Fibroblast of the aortic adventitia (primary cell): ENCODE measurements at regions not wholly inside any gene's neighbourhood (a gene's known extent, or its start where the extent isn't known, plus 50 kb on each side); places are given as distances from the start of the nearest gene placed in this dataset.

Source experiments
- DNase-seq: peaks from one replicate; pipeline ENCODE4 v3.0.0-alpha.2; 2010; ENCODE audit warnings: low read depth
- H3K4me3 ChIP-seq: 2 replicates; pipeline ENCODE4 v1.5.1; 2011; ENCODE audit warnings: low read depth, mild to moderate bottlenecking, control low read depth, low read length, moderate library complexity
- TF ChIP-seq, protein P1 (sequence below): IDR thresholded peaks from 2 replicates; pipeline ENCODE4 v1.5.1; 2011; ENCODE audit warnings: mild to moderate bottlenecking, low read length, control low read depth, inconsistent platforms; ENCODE audit not compliant: insufficient read depth

DNA sequence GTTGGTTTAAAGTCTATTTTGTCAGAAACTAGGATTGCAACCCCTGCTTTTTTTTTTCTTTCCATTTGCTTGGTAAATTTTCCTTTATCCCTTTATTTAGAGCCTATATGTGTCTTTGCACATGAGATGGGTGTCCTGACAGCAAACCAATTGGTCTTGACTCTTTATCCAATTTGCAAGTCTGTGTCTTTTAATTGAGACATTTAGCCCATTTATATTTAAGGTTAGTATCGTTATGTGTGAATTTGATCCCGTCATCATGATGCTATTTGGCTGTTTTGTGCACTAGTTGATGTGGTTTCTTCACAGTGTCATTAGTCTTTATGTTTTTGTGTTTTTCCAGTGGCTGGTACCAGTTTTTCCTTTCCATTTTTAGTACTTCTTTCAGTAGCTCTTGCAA lies 127.7 kb upstream of the ZNF267 start:
- no peak overlapping the region for H3K4me3 ChIP-seq
- no peak for DNase-seq
- TF ChIP-seq, protein P1, sequence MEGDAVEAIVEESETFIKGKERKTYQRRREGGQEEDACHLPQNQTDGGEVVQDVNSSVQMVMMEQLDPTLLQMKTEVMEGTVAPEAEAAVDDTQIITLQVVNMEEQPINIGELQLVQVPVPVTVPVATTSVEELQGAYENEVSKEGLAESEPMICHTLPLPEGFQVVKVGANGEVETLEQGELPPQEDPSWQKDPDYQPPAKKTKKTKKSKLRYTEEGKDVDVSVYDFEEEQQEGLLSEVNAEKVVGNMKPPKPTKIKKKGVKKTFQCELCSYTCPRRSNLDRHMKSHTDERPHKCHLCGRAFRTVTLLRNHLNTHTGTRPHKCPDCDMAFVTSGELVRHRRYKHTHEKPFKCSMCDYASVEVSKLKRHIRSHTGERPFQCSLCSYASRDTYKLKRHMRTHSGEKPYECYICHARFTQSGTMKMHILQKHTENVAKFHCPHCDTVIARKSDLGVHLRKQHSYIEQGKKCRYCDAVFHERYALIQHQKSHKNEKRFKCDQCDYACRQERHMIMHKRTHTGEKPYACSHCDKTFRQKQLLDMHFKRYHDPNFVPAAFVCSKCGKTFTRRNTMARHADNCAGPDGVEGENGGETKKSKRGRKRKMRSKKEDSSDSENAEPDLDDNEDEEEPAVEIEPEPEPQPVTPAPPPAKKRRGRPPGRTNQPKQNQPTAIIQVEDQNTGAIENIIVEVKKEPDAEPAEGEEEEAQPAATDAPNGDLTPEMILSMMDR, result no peak

DNA sequence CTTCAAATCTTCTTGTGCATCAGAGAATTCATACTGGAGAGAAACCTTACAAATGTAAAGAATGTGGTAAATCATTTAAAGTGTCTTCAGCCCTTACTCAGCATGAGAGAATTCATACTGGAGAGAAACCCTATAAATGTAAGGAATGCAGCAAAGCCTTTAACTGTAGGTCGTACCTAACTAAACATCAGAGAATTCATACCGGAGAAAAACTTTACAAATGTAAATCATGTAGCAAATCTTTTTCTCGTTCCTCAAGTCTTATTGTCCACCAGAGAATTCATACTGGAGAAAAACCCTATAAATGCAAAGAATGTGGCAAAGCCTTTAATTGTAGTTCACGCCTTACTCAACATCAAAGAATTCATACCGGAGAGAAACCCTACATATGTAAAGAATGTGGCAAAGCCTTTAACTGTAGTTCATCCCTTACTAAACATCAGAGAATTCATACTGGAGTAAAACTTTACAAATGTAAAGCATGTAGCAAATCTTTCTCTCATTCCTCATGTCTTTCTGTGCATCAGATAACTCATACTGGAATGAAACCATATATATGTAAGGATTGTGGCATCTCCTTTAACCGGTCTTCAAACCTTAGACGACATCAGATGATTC lies 118.5 kb upstream of the ZNF267 start:
- no peak for DNase-seq
- TF ChIP-seq, protein P1, result no peak
- no peak overlapping the region for H3K4me3 ChIP-seq

DNA sequence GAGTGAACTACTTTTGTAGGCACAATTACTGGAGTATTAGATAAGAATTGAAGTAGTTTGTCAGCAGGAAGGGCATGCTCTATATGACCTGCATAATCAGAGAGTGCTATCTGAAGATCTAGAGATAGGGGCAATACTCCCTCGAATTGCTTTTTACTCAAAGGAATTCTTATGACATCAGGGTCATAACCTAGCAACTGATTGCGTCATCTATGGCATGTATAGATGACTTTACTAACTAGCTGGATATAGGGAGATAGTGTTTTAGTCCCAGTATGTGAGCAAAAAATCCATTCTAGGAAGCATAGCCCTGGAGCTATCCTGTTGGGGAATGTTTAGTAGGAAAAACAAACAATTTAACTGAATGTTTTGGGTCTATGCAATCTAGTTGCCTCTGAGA lies 109.5 kb upstream of the ZNF267 start:
- H3K4me3 ChIP-seq, result no peak overlapping the region
- TF ChIP-seq, protein P1, result no peak
- DNase-seq, result no peak

DNA sequence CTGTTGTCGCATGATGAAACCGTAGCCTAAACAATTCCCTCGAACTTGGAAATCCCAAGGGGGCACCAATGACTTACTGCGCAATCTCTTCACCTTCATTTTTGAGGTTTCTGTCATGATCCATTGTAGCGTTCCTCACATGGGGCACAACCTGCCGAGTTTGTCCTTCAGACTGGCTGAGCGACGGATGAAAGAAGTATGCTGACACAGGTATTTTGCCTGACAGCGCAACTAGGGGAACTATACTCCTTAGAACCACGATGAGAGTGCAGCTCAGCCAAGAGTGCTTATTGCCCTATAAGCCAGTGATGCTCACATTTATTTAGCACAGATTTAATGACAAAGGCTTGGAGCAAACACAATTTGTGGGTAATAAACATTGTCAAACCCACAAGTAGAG lies 106.3 kb upstream of the ZNF267 start:
- DNase-seq, result no peak
- H3K4me3 ChIP-seq, result no peak overlapping the region
- TF ChIP-seq, protein P1, result no peak

DNA sequence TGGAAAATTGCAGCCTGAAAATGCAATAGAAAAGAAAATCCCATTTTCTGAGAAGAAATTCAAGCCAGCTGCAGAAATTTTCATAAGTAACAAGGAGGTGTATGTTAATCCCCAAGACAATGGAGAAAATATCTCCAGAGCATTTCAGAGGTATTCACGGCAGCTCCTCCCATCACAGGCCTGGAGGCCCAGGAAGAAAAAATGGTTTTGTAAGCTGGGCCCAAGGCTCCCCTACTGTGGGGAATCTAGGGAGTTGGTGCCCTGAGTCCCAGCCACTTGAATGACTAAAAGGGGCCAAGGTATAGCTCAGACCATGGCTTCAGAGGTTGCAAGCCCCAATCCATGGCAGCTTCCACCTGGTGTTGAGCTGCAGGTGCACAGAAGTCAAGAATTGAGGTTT lies 93.3 kb upstream of the ZNF267 start:
- TF ChIP-seq, protein P1, result no peak
- no peak for DNase-seq
- H3K4me3 ChIP-seq, result no peak overlapping the region

DNA sequence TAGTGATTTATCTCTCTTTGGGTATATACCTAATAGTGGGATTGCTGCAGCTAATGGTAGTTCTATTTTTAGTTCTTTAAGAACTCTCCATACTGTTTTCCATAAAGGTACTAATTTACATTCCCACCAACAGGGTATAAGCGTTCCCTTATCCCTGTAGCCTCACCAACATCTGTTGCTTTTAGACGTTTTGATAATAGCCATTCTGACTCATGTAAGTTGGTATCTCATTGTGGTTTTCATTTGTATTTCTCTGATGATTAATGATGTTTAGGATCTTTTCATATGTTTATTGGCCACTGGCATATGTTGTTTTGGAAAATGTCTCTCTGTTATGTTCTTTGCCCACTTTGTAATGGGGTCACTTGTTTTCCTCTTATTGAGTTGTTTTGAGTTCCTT lies 88.5 kb upstream of the ZNF267 start:
- no peak for DNase-seq
- H3K4me3 ChIP-seq, result no peak overlapping the region
- TF ChIP-seq, protein P1, result no peak

DNA sequence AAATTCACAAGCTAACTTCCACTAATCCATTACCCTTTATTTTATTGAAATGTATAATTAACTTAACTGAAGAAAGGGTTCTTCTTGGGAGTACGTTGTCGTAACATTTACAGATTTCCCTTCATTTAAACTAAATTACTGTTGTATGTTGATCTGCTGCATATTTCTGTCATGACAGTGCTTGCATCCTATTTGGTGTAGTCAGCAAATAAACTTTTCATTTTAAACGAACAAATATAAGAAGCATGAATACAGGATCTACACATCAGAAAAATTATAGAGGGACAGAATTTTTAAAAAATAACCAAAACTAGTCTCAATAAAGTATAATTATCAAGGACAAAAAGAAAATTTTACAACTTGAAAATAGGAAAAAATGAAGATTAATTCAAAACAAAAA lies 66.5 kb upstream of the ZNF267 start:
- no peak overlapping the region for H3K4me3 ChIP-seq
- TF ChIP-seq, protein P1, result no peak
- DNase-seq, result no peak
